ENCODE measurements at regions not wholly inside any gene's neighbourhood (a gene's known extent, or its start where the extent isn't known, plus 50 kb on each side); places are given as distances from the start of the nearest gene placed in this dataset.

DNA sequence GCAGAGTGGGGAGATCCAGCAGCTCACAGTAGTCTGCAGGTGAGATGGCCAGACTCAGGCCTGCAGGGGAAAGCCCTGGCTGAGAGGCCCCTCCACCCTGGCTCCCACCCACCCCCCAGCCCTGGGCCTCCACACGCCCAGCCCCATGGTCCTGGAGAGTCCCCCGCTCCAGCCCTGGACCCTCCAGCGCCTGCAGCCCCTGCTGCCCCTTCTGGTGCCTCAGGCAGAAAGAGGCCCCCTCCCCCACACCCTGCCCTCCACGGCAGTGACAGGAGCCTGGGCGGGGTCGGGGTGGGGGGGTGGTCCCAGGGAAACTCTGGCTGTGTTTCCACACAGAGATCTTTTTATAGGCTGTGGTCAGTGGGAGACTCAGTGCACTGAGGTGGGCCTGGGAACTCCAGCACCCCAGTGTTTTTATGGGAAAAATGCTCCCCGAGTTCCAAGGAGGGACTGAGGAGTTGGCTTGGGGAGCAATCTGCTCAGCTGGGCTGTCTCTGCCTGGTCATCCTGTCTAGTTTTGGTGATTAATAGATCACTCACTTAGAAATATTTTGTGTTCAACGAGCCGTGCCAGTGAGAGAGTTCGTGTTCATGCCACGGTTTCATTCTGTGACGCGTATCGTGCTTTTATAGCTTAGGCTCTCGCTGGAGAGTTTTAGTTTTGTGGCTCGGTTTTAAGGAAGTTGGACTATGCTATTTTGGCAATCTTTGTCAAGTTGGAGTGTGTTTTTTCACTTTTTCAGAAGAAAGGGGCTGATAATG, 53.1 kb upstream of the HGFAC start (continued):
- TF ChIP-seq, protein P1, sequence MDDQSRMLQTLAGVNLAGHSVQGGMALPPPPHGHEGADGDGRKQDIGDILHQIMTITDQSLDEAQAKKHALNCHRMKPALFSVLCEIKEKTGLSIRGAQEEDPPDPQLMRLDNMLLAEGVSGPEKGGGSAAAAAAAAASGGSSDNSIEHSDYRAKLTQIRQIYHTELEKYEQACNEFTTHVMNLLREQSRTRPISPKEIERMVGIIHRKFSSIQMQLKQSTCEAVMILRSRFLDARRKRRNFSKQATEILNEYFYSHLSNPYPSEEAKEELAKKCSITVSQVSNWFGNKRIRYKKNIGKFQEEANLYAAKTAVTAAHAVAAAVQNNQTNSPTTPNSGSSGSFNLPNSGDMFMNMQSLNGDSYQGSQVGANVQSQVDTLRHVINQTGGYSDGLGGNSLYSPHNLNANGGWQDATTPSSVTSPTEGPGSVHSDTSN (IDR thresholded peaks at IDR 0.05), result no peak
- TF ChIP-seq EZH2phosphoT487 (IDR thresholded peaks at IDR 0.05; ENCODE audit: borderline replicate concordance, low read depth), result no peak
- TF ChIP-seq EP300 (IDR thresholded peaks at IDR 0.05; ENCODE audit: borderline replicate concordance in 1 of 2, low read depth in 1 of 2, low read length in 1 of 2), result no peak
- TF ChIP-seq RFX5 (IDR thresholded peaks at IDR 0.05; ENCODE audit: low read length), result no peak

DNA sequence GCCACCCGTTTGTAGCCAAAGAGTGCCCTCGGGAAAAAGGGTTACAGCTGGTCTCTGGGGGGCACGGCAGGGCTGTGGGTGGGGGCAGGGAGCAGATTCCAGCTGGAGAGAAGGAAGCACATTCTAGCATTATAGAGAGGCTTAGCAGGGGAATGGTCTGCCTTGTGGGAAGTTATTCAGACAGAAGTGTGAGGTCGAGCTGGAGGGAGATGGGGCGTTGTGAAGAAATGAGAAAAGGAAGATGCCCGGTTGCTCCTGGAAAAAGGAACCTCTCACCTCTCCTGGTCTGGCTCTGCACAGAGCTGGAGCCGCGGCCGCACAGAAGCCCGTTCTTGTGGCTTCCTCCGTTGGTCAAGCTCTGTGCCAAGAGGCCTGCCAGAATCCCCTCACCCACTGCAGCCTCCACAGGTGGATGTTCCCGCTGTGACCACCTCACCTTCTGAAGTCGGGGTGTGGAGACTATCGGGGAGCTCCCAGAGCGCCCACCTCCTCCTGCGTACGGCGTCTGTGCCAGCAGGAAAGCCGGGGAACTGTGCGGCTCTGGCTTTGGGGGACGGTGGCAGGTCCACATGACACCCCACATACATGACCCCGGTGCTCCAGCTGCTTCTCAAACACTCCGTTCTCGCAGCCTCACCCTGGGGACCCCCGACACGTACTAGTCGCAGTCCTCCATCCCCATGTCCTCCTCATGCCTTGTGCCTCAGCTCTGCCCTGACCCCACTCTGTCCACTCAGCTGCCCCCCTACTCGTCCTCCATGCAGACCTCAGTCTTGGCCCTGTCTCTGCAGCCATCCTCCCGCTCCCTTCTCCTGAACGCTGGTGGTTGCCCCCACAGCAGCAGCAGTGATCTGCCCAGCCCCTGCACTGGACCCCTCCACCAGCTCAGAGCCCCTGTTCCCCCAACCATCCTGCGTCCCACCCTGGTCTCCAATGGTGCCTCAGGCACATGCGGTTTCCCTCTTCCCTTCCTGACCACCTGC, 52.2 kb upstream of the HGFAC start:
- Histone ChIP-seq H2AFZ (ENCODE audit: low read depth) (no peak overlapping the region), H3K9ac (no peak overlapping the region), H3F3A (replicated peaks; ENCODE audit: insufficient read depth) (no peaks in the 10 kb centered on the region), H3K27ac (ENCODE audit: low read depth in 2 of 2, low read length in 1 of 2) (no peak overlapping the region), H3K9me2 (no peaks in the 10 kb centered on the region), H3K9me3 (no peaks in the 10 kb centered on the region), H3K4me3 (ENCODE audit: low read depth in 2 of 2, low read length in 1 of 2) (no peak overlapping the region), H3K4me1 (ENCODE audit: control insufficient read depth in 1 of 2, insufficient read depth in 2 of 2, low read depth in 1 of 2, low read length in 1 of 2) (peaks cover 0 to 4% of the 10 kb centered on the region in 2 experiments; a peak in 1 of 4 replicates), H3K27me3 (ENCODE audit: insufficient read depth) (no peaks in the 10 kb centered on the region), H3K79me2 (ENCODE audit: insufficient read depth) (no peaks in the 10 kb centered on the region; the same call in 1 of the 2 replicates), H4K20me1 (ENCODE audit: insufficient read depth) (no peaks in the 10 kb centered on the region), H3K4me2 (no peak overlapping the region), H3K36me3 (replicated peaks in 1 of 2; ENCODE audit: control insufficient read depth in 1 of 2, insufficient read depth in 2 of 2, low read length in 1 of 2) (no peaks in the 10 kb centered on the region)
- no peak for DNase-seq
- 92% methylated on average over 20 of the region's 32 CpGs for WGBS (ENCODE audit: low lambda C conversion rate)
- POLR2A ChIA-PET, result no interaction called here
- TF ChIP-seq CHD2 (IDR thresholded peaks at IDR 0.05; ENCODE audit: low read length, partially characterized antibody), result no peak
- TF ChIP-seq SIN3A (IDR thresholded peaks at IDR 0.05; ENCODE audit: borderline replicate concordance, low read depth, low read length), result no peak
- TF ChIP-seq, protein P2, sequence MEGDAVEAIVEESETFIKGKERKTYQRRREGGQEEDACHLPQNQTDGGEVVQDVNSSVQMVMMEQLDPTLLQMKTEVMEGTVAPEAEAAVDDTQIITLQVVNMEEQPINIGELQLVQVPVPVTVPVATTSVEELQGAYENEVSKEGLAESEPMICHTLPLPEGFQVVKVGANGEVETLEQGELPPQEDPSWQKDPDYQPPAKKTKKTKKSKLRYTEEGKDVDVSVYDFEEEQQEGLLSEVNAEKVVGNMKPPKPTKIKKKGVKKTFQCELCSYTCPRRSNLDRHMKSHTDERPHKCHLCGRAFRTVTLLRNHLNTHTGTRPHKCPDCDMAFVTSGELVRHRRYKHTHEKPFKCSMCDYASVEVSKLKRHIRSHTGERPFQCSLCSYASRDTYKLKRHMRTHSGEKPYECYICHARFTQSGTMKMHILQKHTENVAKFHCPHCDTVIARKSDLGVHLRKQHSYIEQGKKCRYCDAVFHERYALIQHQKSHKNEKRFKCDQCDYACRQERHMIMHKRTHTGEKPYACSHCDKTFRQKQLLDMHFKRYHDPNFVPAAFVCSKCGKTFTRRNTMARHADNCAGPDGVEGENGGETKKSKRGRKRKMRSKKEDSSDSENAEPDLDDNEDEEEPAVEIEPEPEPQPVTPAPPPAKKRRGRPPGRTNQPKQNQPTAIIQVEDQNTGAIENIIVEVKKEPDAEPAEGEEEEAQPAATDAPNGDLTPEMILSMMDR (IDR thresholded peaks at IDR 0.05), result no peak
- no peak for TF ChIP-seq RXRA (IDR thresholded peaks at IDR 0.05; ENCODE audit: borderline replicate concordance, low read depth)
- TF ChIP-seq MXI1 (IDR thresholded peaks at IDR 0.05; ENCODE audit: low read depth, low read length), result no peak
- TF ChIP-seq FOXM1 (IDR thresholded peaks at IDR 0.05; ENCODE audit: low read depth), result no peak
- TF ChIP-seq YY1 (IDR thresholded peaks at IDR 0.05; ENCODE audit: low read depth), result no peak
- TF ChIP-seq NFIC (IDR thresholded peaks at IDR 0.05; ENCODE audit: borderline replicate concordance), result no peak
- TF ChIP-seq, protein P3, sequence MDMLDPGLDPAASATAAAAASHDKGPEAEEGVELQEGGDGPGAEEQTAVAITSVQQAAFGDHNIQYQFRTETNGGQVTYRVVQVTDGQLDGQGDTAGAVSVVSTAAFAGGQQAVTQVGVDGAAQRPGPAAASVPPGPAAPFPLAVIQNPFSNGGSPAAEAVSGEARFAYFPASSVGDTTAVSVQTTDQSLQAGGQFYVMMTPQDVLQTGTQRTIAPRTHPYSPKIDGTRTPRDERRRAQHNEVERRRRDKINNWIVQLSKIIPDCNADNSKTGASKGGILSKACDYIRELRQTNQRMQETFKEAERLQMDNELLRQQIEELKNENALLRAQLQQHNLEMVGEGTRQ (IDR thresholded peaks at IDR 0.05; ENCODE audit: borderline replicate concordance, low read depth, low read length), result no peak
- CTCF ChIA-PET, result interaction anchor here (0.6 to 3.0 kb wide), 4 partner anchors 14 to 387 kb away, joined by 3 to 10 read pairs (median 4); no protein-coding TSS in a partner anchor

Measured in SK-N-SH (cell line).